HCT116 (cell line): ENCODE measurements at regions not wholly inside any gene's neighbourhood (a gene's known extent, or its start where the extent isn't known, plus 50 kb on each side); places are given as distances from the start of the nearest gene placed in this dataset.

Source experiments
- ATAC-seq: fragments of 200-7000 bp; cut with Tn5 transposase; 2 replicates; pipeline ENCODE4 v1.9.1; 2020; ENCODE audit warnings: mild to moderate bottlenecking, moderate library complexity
- BruUV-seq: library from RNA; stranded (reverse); fragments of 400-500 nt; replicated peaks from 2 replicates; lab custom pipeline; 2021; lab: Mats Ljungman, UMichigan
- CTCF ChIA-PET: fragments of 300-600 bp; sonication (Branson Sonifier 250); formaldehyde crosslinking; loops from one replicate; lab custom pipeline; 2021; ENCODE audit warnings: antibody characterized with exemption; lab: Charles Lee
- POLR2A ChIA-PET: fragments of 300-600, 350-600 bp; sonication (Branson Sonifier 250); formaldehyde crosslinking; loops from one replicate; lab custom pipeline; 2021; ENCODE audit warnings: antibody characterized with exemption; lab: Charles Lee
- RAD21 ChIA-PET, 2 experiments: fragments of 300-600 bp; sonication (Branson Sonifier 250); formaldehyde crosslinking; loops; one replicate each; lab custom pipeline; 2023; ENCODE audit warnings: low total read pairs in 2 of 2; ENCODE audit not compliant: uncharacterized antibody in 2 of 2, unreplicated experiment in 2 of 2, low non-redundant PET in 1 of 2; lab: Charles Lee
- DNase-seq: peaks from one replicate; pipeline ENCODE4 v3.0.0-alpha.2; 2010; ENCODE audit warnings: low read depth, low spot score
- H2AFZ ChIP-seq: fragments of 200-600 bp; shearing (Covaris generic), sonication (generic); 2 replicates; pipeline ENCODE4 v1.6.1; 2017; ENCODE audit warnings: low read depth, mixed run types, mixed read lengths, antibody characterized with exemption, low read length; ENCODE audit not compliant: poor library complexity, severe bottlenecking
- H3K27ac ChIP-seq: 2 replicates; pipeline ENCODE4 v1.5.1; 2012; ENCODE audit warnings: low read depth, low read length
- H3K27me3 ChIP-seq: fragments of 200-600 bp; sonication (generic); 2 replicates; pipeline ENCODE4 v1.6.1; 2016; ENCODE audit warnings: mixed run types, low read length, mixed read lengths; ENCODE audit not compliant: insufficient read depth
- H3K36me3 ChIP-seq, 2 experiments: fragments of 200-500 bp in 1 of 2; fragments of 200-600 bp in 1 of 2; sonication (Bioruptor generic) in 1 of 2; sonication (generic) in 1 of 2; 2 replicates each; pipeline versions ENCODE4 v1.5.1 to v1.6.1; 2014 to 2016; ENCODE audit warnings: low read length in 2 of 2, inconsistent platforms in 1 of 2, mixed read lengths in 1 of 2, mixed run types in 1 of 2; ENCODE audit not compliant: insufficient read depth in 2 of 2, control insufficient read depth in 1 of 2
- H3K4me1 ChIP-seq, 2 experiments: fragments of 200-600 bp in 1 of 2; sonication (generic) in 1 of 2; 2 replicates each; pipeline versions ENCODE4 v1.5.1 to v1.6.1; 2012 to 2017; ENCODE audit warnings: low read length in 2 of 2, inconsistent platforms in 1 of 2, mild to moderate bottlenecking in 1 of 2, mixed read lengths in 1 of 2, mixed run types in 1 of 2, moderate library complexity in 1 of 2; ENCODE audit not compliant: insufficient read depth in 2 of 2, control insufficient read depth in 1 of 2
- H3K4me2 ChIP-seq: fragments of 200-600 bp; sonication (generic); 2 replicates; pipeline ENCODE4 v1.6.1; 2017; ENCODE audit warnings: mixed run types, low read length, mixed read lengths
- H3K4me3 ChIP-seq, 2 experiments: fragments of 200-600 bp in 1 of 2; sonication (generic) in 1 of 2; replicated peaks in 1 of 2; 2 replicates each; pipeline ENCODE4 v1.5.1; 2011 to 2016; ENCODE audit warnings: low read length in 2 of 2, control low read depth in 1 of 2, low read depth in 1 of 2, mild to moderate bottlenecking in 1 of 2, mixed read lengths in 1 of 2, mixed run types in 1 of 2
- H3K79me2 ChIP-seq: fragments of 200-600 bp; sonication (generic); 2 replicates; pipeline ENCODE4 v1.6.1; 2017; ENCODE audit warnings: mild to moderate bottlenecking, mixed run types, low read length, moderate library complexity, mixed read lengths; ENCODE audit not compliant: insufficient read depth
- H3K9ac ChIP-seq: fragments of 200-600 bp; sonication (generic); 2 replicates; pipeline ENCODE4 v1.6.1; 2016; ENCODE audit warnings: low read length, mixed read lengths
- H3K9me2 ChIP-seq: fragments of 200-600 bp; sonication (generic), shearing (Covaris generic); 2 replicates; pipeline ENCODE4 v1.6.1; 2017; ENCODE audit warnings: mixed run types, mild to moderate bottlenecking, moderate library complexity; ENCODE audit not compliant: insufficient read depth
- H3K9me3 ChIP-seq, 2 experiments: fragments of 200-500 bp in 1 of 2; fragments of 200-600 bp in 1 of 2; sonication (Bioruptor generic) in 1 of 2; sonication (generic) in 1 of 2; 2 replicates each; pipeline ENCODE4 v1.6.1; 2014 to 2017; ENCODE audit warnings: low read length in 2 of 2, mixed read lengths in 2 of 2, inconsistent platforms in 1 of 2, low read depth in 1 of 2, mild to moderate bottlenecking in 1 of 2, mixed run types in 1 of 2, moderate library complexity in 1 of 2; ENCODE audit not compliant: control insufficient read depth in 1 of 2, insufficient read depth in 1 of 2
- H4K20me1 ChIP-seq: fragments of 200-600 bp; sonication (generic), shearing (Covaris generic); 2 replicates; pipeline ENCODE4 v1.6.1; 2017; ENCODE audit warnings: mixed run types, mild to moderate bottlenecking, moderate library complexity; ENCODE audit not compliant: insufficient read depth
- CEBPB ChIP-seq: IDR thresholded peaks from 2 replicates; pipeline ENCODE4 v1.6.1; 2012; ENCODE audit warnings: low read depth
- EGR1 ChIP-seq: IDR thresholded peaks from 2 replicates; pipeline ENCODE4 v1.6.1; 2012; ENCODE audit warnings: low read depth
- EZH2 ChIP-seq: fragments of 200-600 bp; sonication (generic); IDR thresholded peaks from 2 replicates; pipeline ENCODE4 v1.6.1; 2017; ENCODE audit warnings: antibody characterized with exemption, mixed run types
- EZH2phosphoT487 ChIP-seq: fragments of 200-600 bp; IDR thresholded peaks from 2 replicates; pipeline ENCODE4 v1.6.1; 2018; ENCODE audit warnings: antibody characterized with exemption, borderline replicate concordance
- POLR2A ChIP-seq: IDR thresholded peaks from 2 replicates; pipeline ENCODE4 v1.7.0; 2011; ENCODE audit warnings: borderline replicate concordance; ENCODE audit not compliant: insufficient read depth, insufficient read length; ENCODE audit errors: extremely low read depth
- POLR2AphosphoS5 ChIP-seq: IDR thresholded peaks from 2 replicates; pipeline ENCODE4 v1.6.1; 2011; ENCODE audit warnings: mild to moderate bottlenecking, low read depth, low read length, moderate library complexity
- RAD21 ChIP-seq: IDR thresholded peaks from 2 replicates; pipeline ENCODE4 v1.6.1; 2012; ENCODE audit warnings: low read depth, mild to moderate bottlenecking
- SP1 ChIP-seq: IDR thresholded peaks from 2 replicates; pipeline ENCODE4 v1.6.1; 2012; ENCODE audit warnings: low read depth
- TCF7L2 ChIP-seq: IDR thresholded peaks from 2 replicates; pipeline ENCODE4 v1.7.0; 2011; ENCODE audit warnings: borderline replicate concordance, inconsistent platforms; ENCODE audit not compliant: insufficient read depth, insufficient read length; ENCODE audit errors: extremely low read depth
- ZFX ChIP-seq: fragments of 450-650 bp; IDR thresholded peaks from 2 replicates; pipeline ENCODE4 v1.6.1; 2017
- ZNF274 ChIP-seq: fragments of 200-500 bp; sonication (Bioruptor generic); IDR thresholded peaks from 2 replicates; pipeline ENCODE4 v1.6.1; 2014; ENCODE audit warnings: mild to moderate bottlenecking, low read depth, low read length, inconsistent platforms
- intact Hi-C: fragments of 100-400 bp; cut with micrococcal nuclease; formaldehyde crosslinking; loops from 2 replicates; pipeline ENCODE4 v1.10.0; 2022
- TF ChIP-seq, protein P1 (sequence below), 3 experiments: fragments of 200-600 bp in 1 of 3; sonication (generic) in 1 of 3; IDR thresholded peaks in 2 of 3; conservative IDR thresholded peaks in 1 of 3; 2 replicates each; pipeline ENCODE4 v1.5.1; 2012 to 2017; ENCODE audit warnings: low read depth in 2 of 3, low read length in 2 of 3, antibody characterized with exemption in 1 of 3, borderline replicate concordance in 1 of 3, control low read depth in 1 of 3, mild to moderate bottlenecking in 1 of 3, mixed read lengths in 1 of 3, mixed run types in 1 of 3, moderate library complexity in 1 of 3; ENCODE audit not compliant: insufficient read depth in 1 of 3
- TF ChIP-seq, protein P2 (sequence below): IDR thresholded peaks from 2 replicates; pipeline ENCODE4 v1.6.1; 2012; ENCODE audit warnings: low read depth

DNA sequence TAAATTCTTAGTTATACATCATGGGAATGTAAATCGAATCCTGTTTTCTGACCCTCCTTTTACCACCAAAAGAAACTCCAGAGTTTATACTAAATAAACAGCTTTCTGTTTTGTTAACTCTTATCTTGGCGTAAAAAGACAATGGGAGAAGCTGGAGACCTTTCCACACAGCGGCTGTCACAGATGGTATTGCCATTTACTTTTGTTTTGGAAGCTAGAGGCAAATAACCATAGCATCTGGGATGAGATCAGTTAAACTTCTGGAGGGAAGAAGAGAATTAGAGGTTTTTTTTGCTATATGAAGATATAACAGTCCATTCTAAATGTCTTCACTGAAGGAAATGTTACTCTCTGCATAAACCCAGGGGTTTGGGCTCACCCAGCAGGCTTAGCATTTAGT lies 258.9 kb downstream of the REEP3 start:
- intact Hi-C loops = no loop called here
- BruUV-seq = no TSS peak
- H2AFZ ChIP-seq = no peak overlapping the region
- H3K79me2 ChIP-seq = no peaks in the 10 kb centered on the region
- H4K20me1 ChIP-seq = no peaks in the 10 kb centered on the region
- H3K27ac ChIP-seq = no peak overlapping the region
- ChIA-PET POLR2A (no interaction called here), CTCF (no interaction called here), RAD21 (no interaction called here)
- no peak for ATAC-seq
- no peaks in the 10 kb centered on the region for H3K9me2 ChIP-seq
- no peak for DNase-seq
- TF ChIP-seq ZFX = no peak
- no peak for TF ChIP-seq CEBPB
- no peak for TF ChIP-seq EZH2phosphoT487
- TF ChIP-seq EZH2 = no peak
- TF ChIP-seq, protein P1, sequence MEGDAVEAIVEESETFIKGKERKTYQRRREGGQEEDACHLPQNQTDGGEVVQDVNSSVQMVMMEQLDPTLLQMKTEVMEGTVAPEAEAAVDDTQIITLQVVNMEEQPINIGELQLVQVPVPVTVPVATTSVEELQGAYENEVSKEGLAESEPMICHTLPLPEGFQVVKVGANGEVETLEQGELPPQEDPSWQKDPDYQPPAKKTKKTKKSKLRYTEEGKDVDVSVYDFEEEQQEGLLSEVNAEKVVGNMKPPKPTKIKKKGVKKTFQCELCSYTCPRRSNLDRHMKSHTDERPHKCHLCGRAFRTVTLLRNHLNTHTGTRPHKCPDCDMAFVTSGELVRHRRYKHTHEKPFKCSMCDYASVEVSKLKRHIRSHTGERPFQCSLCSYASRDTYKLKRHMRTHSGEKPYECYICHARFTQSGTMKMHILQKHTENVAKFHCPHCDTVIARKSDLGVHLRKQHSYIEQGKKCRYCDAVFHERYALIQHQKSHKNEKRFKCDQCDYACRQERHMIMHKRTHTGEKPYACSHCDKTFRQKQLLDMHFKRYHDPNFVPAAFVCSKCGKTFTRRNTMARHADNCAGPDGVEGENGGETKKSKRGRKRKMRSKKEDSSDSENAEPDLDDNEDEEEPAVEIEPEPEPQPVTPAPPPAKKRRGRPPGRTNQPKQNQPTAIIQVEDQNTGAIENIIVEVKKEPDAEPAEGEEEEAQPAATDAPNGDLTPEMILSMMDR (IDR thresholded peaks at IDR 0.05 in 2 of 3, conservative IDR thresholded peaks at IDR 0.05 in 1 of 3; ENCODE audit: borderline replicate concordance in 1 of 3, insufficient read depth in 1 of 3, low read depth in 2 of 3, low read length in 2 of 3) = no peak
- no peaks in the 10 kb centered on the region for H3K36me3 ChIP-seq
- H3K4me2 ChIP-seq = no peak overlapping the region
- no peaks in the 10 kb centered on the region for H3K9me3 ChIP-seq
- no peaks in the 10 kb centered on the region for H3K27me3 ChIP-seq
- no peak overlapping the region for H3K9ac ChIP-seq
- H3K4me1 ChIP-seq = no peaks in the 10 kb centered on the region
- H3K4me3 ChIP-seq = no peak overlapping the region

DNA sequence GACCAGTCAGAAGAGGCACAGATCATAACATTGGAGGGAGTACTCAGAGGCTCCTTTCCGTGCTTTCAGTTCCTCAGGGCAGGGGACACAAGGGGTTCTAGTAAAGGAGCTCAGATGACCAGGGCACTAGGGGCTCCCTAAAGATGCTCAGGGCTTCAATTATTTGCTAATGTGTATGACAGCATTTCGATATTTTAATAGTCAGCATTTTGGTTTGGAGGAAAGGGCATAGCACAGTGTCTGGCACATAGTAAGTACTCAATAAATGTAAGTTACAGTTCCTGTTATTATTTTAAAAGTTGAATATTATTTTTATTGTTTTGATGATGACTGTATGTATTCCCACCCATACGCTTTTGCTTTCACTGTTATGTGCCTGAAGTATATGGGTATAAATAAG lies 260.0 kb downstream of the REEP3 start:
- Histone ChIP-seq H3K9ac (no peak overlapping the region), H3K27me3 (no peaks in the 10 kb centered on the region), H3K4me1 (no peaks in the 10 kb centered on the region), H3K79me2 (no peaks in the 10 kb centered on the region), H3K9me2 (no peaks in the 10 kb centered on the region), H3K36me3 (no peaks in the 10 kb centered on the region), H2AFZ (no peak overlapping the region), H3K27ac (no peak overlapping the region), H4K20me1 (no peaks in the 10 kb centered on the region), H3K9me3 (no peaks in the 10 kb centered on the region), H3K4me3 (no peak overlapping the region), H3K4me2 (no peak overlapping the region)
- ChIA-PET CTCF (no interaction called here), RAD21 (no interaction called here), POLR2A (no interaction called here)
- BruUV-seq = no TSS peak
- ATAC-seq = no peak
- no peak for DNase-seq
- intact Hi-C loops = no loop called here
- no peak for TF ChIP-seq TCF7L2
- no peak for TF ChIP-seq RAD21
- TF ChIP-seq ZNF274 = no peak
- TF ChIP-seq CEBPB = no peak
- TF ChIP-seq SP1 = no peak
- TF ChIP-seq EZH2phosphoT487 = no peak
- TF ChIP-seq POLR2AphosphoS5 = no peak
- no peak for TF ChIP-seq EGR1
- TF ChIP-seq, protein P2, sequence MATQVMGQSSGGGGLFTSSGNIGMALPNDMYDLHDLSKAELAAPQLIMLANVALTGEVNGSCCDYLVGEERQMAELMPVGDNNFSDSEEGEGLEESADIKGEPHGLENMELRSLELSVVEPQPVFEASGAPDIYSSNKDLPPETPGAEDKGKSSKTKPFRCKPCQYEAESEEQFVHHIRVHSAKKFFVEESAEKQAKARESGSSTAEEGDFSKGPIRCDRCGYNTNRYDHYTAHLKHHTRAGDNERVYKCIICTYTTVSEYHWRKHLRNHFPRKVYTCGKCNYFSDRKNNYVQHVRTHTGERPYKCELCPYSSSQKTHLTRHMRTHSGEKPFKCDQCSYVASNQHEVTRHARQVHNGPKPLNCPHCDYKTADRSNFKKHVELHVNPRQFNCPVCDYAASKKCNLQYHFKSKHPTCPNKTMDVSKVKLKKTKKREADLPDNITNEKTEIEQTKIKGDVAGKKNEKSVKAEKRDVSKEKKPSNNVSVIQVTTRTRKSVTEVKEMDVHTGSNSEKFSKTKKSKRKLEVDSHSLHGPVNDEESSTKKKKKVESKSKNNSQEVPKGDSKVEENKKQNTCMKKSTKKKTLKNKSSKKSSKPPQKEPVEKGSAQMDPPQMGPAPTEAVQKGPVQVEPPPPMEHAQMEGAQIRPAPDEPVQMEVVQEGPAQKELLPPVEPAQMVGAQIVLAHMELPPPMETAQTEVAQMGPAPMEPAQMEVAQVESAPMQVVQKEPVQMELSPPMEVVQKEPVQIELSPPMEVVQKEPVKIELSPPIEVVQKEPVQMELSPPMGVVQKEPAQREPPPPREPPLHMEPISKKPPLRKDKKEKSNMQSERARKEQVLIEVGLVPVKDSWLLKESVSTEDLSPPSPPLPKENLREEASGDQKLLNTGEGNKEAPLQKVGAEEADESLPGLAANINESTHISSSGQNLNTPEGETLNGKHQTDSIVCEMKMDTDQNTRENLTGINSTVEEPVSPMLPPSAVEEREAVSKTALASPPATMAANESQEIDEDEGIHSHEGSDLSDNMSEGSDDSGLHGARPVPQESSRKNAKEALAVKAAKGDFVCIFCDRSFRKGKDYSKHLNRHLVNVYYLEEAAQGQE = no peak
- TF ChIP-seq POLR2A = no peak
- TF ChIP-seq, protein P1 (IDR thresholded peaks at IDR 0.05 in 2 of 3, conservative IDR thresholded peaks at IDR 0.05 in 1 of 3; ENCODE audit: borderline replicate concordance in 1 of 3, insufficient read depth in 1 of 3, low read depth in 2 of 3, low read length in 2 of 3) = no peak
